H1 (cell line): ENCODE measurements at regions not wholly inside any gene's neighbourhood (a gene's known extent, or its start where the extent isn't known, plus 50 kb on each side); places are given as distances from the start of the nearest gene placed in this dataset.

ENCODE experiments used
- NANOG ChIP-seq: IDR thresholded peaks from 2 replicates; pipeline ENCODE4 v1.6.1; 2011; ENCODE audit warnings: low read length, low read depth, mild to moderate bottlenecking, inconsistent platforms; ENCODE audit not compliant: insufficient read depth, poor library complexity, severe bottlenecking
- TAF7 ChIP-seq: optimal IDR thresholded peaks from 2 replicates; pipeline ENCODE3; 2011; ENCODE audit warnings: low read depth, mild to moderate bottlenecking, inconsistent platforms, low read length, moderate library complexity, borderline replicate concordance
- TF ChIP-seq, protein P1 (sequence below): IDR thresholded peaks from 2 replicates; pipeline ENCODE4 v1.6.1; 2011; ENCODE audit warnings: low read length, improper control_type of control experiment

DNA sequence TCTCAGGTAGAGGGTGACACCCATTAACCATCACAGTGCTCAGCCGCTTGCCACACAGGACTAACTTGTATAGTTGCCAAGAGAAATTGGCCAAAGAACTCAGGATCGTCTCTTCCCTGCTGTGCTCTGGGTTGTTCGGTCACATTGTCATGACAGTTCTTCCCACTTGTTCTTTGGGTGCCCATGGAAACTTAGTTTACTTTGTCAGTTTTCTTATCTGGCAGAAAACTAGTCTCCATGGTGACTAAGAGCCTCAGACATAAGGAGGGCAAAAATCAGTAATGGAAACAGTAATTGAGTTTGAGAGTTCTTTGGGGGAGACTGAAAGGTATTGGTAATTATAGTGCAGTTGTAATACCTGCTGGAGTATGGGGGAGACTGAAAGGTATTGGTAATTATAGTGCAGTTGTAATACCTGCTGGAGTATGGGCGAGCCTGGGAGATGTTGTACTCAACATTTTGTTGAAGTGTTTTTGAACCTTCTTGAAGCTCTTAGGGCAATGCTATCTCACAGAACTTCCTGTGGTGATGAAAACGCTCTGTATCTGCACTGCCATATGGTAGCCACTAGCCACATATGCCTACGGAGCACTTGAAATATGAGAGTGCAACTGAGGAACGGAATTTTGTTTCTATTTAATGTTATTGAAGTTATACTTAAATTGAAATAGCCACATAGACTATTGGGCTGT lies 95.2 kb upstream of the HDGFL1 start (continued):
- TF ChIP-seq, protein P1, sequence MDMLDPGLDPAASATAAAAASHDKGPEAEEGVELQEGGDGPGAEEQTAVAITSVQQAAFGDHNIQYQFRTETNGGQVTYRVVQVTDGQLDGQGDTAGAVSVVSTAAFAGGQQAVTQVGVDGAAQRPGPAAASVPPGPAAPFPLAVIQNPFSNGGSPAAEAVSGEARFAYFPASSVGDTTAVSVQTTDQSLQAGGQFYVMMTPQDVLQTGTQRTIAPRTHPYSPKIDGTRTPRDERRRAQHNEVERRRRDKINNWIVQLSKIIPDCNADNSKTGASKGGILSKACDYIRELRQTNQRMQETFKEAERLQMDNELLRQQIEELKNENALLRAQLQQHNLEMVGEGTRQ = no peak
- TF ChIP-seq TAF7 (no peak), NANOG (no peak)
